Stomach (tissue), 4 donors: ENCODE measurements at regions not wholly inside any gene's neighbourhood (a gene's known extent, or its start where the extent isn't known, plus 50 kb on each side); places are given as distances from the start of the nearest gene placed in this dataset.

Source experiments
- POLR2A ChIP-seq, 4 donors: fragments of 450-650 bp; IDR thresholded peaks; one replicate each; pipeline ENCODE4 v1.6.1; 2016; ENCODE audit warnings: antibody characterized with exemption in 4 of 4, control low read depth in 2 of 4, mild to moderate bottlenecking in 1 of 4, moderate library complexity in 1 of 4
- POLR2AphosphoS5 ChIP-seq, 3 donors: sonication (generic); formaldehyde crosslinking; IDR thresholded peaks; one replicate each; pipeline ENCODE4 v1.6.1; 2016; ENCODE audit warnings: antibody characterized with exemption in 3 of 3
- TF ChIP-seq, protein P1 (sequence below), 7 experiments: fragments of 450-650 bp in 4 of 7; fragments of 200-600 bp in 3 of 7; sonication (generic) in 3 of 7; IDR thresholded peaks; one replicate each; pipeline ENCODE4 v1.5.1; 2016 to 2019; ENCODE audit warnings: antibody characterized with exemption in 7 of 7, control low read depth in 2 of 7, mild to moderate bottlenecking in 1 of 7

DNA sequence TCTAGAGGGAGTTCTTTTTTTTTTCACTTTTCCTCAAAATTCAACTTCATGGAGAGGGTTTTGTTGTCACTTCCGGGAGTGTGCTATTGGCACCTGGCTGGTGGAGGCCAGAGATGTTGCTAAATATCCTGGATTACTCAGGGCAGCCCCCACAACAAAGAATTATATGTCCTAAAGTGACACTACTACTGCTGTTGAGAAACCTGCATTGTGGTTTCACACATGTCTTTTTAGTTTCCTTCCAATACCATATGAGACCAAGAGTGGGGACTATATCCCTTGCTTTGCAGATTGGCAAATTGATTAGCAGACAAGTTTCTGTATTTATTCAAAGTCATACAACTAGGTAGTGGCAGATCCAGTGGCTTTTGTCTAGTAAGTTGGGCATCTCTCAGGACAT lies 826.8 kb downstream of the TRIB2 start:
- TF ChIP-seq, protein P1, sequence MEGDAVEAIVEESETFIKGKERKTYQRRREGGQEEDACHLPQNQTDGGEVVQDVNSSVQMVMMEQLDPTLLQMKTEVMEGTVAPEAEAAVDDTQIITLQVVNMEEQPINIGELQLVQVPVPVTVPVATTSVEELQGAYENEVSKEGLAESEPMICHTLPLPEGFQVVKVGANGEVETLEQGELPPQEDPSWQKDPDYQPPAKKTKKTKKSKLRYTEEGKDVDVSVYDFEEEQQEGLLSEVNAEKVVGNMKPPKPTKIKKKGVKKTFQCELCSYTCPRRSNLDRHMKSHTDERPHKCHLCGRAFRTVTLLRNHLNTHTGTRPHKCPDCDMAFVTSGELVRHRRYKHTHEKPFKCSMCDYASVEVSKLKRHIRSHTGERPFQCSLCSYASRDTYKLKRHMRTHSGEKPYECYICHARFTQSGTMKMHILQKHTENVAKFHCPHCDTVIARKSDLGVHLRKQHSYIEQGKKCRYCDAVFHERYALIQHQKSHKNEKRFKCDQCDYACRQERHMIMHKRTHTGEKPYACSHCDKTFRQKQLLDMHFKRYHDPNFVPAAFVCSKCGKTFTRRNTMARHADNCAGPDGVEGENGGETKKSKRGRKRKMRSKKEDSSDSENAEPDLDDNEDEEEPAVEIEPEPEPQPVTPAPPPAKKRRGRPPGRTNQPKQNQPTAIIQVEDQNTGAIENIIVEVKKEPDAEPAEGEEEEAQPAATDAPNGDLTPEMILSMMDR (IDR thresholded peaks at IDR 0.05): no peak
- TF ChIP-seq POLR2A (IDR thresholded peaks at IDR 0.05) (no peak), POLR2AphosphoS5 (IDR thresholded peaks at IDR 0.05) (no peak)
